CD14-positive monocyte (primary cell): ENCODE measurements at regions not wholly inside any gene's neighbourhood (a gene's known extent, or its start where the extent isn't known, plus 50 kb on each side); places are given as distances from the start of the nearest gene placed in this dataset.

Experiments used
- DNase-seq, 3 donors: peaks; one replicate each; pipeline ENCODE4 v3.0.0-alpha.2; 2011 to 2022
- H2AFZ ChIP-seq: 2 replicates; pipeline ENCODE4 v1.6.0; 2012; ENCODE audit warnings: mild to moderate bottlenecking, low read depth, low read length, inconsistent platforms; ENCODE audit not compliant: insufficient read depth, poor library complexity, severe bottlenecking
- H3K27ac ChIP-seq, 2 donors: 1 replicate in 1 of 2; 2 replicates in 1 of 2; pipeline ENCODE4 v1.5.1; 2012 to 2013; ENCODE audit warnings: low read length in 2 of 2, control low read depth in 1 of 2, inconsistent platforms in 1 of 2, low read depth in 1 of 2, mild to moderate bottlenecking in 1 of 2
- H3K27me3 ChIP-seq, 2 donors: one replicate each; pipeline versions ENCODE4 v1.6.0 to v1.6.1; 2011 to 2013; ENCODE audit warnings: low read length in 2 of 2; ENCODE audit not compliant: control insufficient read depth in 2 of 2, insufficient read depth in 2 of 2
- H3K36me3 ChIP-seq, 2 donors: replicated peaks in 1 of 2; 1 replicate in 1 of 2; 2 replicates in 1 of 2; pipeline versions ENCODE4 v1.5.1 to v1.6.1; 2012 to 2013; ENCODE audit warnings: low read length in 2 of 2, control low read depth in 1 of 2, inconsistent platforms in 1 of 2, mild to moderate bottlenecking in 1 of 2; ENCODE audit not compliant: insufficient read depth in 2 of 2, control insufficient read depth in 1 of 2
- H3K4me1 ChIP-seq, 2 donors: 1 replicate in 1 of 2; 2 replicates in 1 of 2; pipeline versions ENCODE4 v1.5.1 to v1.6.1; 2012 to 2013; ENCODE audit warnings: low read length in 2 of 2, control low read depth in 1 of 2, inconsistent platforms in 1 of 2, mild to moderate bottlenecking in 1 of 2, moderate library complexity in 1 of 2; ENCODE audit not compliant: insufficient read depth in 2 of 2, control insufficient read depth in 1 of 2
- H3K4me2 ChIP-seq: replicated peaks from 2 replicates; pipeline ENCODE3; 2012; ENCODE audit warnings: low read length, moderate library complexity, mild to moderate bottlenecking; ENCODE audit not compliant: poor library complexity, severe bottlenecking; ENCODE audit errors: extremely low read depth
- H3K4me3 ChIP-seq, 3 experiments: fragments of 200-600 bp in 1 of 3; sonication (generic) in 1 of 3; replicated peaks in 1 of 3; 1 replicate in 2 of 3; 2 replicates in 1 of 3; pipeline ENCODE4 v1.5.1; 2011 to 2013; ENCODE audit warnings: low read length in 3 of 3, mild to moderate bottlenecking in 3 of 3, control low read depth in 2 of 3, low read depth in 2 of 3, inconsistent platforms in 1 of 3, moderate library complexity in 1 of 3
- H3K79me2 ChIP-seq: 2 replicates; pipeline ENCODE4 v1.6.0; 2012; ENCODE audit warnings: mild to moderate bottlenecking, control low read depth, inconsistent platforms, low read length, moderate library complexity; ENCODE audit not compliant: insufficient read depth
- H3K9ac ChIP-seq: 2 replicates; pipeline ENCODE4 v1.6.0; 2017; ENCODE audit warnings: low read length, mild to moderate bottlenecking; ENCODE audit not compliant: insufficient read depth, poor library complexity, severe bottlenecking
- H3K9me3 ChIP-seq, 2 donors: replicated peaks in 1 of 2; 1 replicate in 1 of 2; 2 replicates in 1 of 2; pipeline versions ENCODE4 v1.5.1 to v1.6.1; 2012 to 2013; ENCODE audit warnings: low read length in 2 of 2, control low read depth in 1 of 2; ENCODE audit not compliant: control insufficient read depth in 1 of 2, insufficient read depth in 1 of 2
- H4K20me1 ChIP-seq: 2 replicates; pipeline ENCODE4 v1.6.0; 2012; ENCODE audit warnings: mild to moderate bottlenecking, low read length, control low read depth, moderate library complexity; ENCODE audit not compliant: insufficient read depth
- H3K27ac Mint-ChIP-seq, 7 donors: one replicate each; pipeline ENCODE4 v1.8.0; 2020; ENCODE audit warnings: mild to moderate bottlenecking in 7 of 7, mixed read lengths in 7 of 7, moderate library complexity in 6 of 7, inconsistent platforms in 2 of 7
- H3K27me3 Mint-ChIP-seq, 3 donors: one replicate each; pipeline ENCODE4 v1.8.0; 2021 to 2022; ENCODE audit warnings: low read depth in 3 of 3, mild to moderate bottlenecking in 3 of 3, mixed read lengths in 3 of 3, moderate library complexity in 3 of 3, inconsistent platforms in 1 of 3
- H3K36me3 Mint-ChIP-seq, 2 donors: one replicate each; pipeline ENCODE4 v1.8.0; 2020; ENCODE audit warnings: mixed read lengths in 2 of 2, inconsistent platforms in 1 of 2, mild to moderate bottlenecking in 1 of 2
- H3K4me1 Mint-ChIP-seq: one replicate; pipeline ENCODE4 v1.8.0; 2020; ENCODE audit warnings: mild to moderate bottlenecking, mixed read lengths
- H3K4me3 Mint-ChIP-seq, 2 donors: one replicate each; pipeline ENCODE4 v1.8.0; 2020; ENCODE audit warnings: mild to moderate bottlenecking in 2 of 2, mixed read lengths in 2 of 2, moderate library complexity in 1 of 2
- H3K9me3 Mint-ChIP-seq, 7 donors: one replicate each; pipeline ENCODE4 v1.8.0; 2020 to 2022; ENCODE audit warnings: mixed read lengths in 7 of 7, mild to moderate bottlenecking in 6 of 7, moderate library complexity in 6 of 7, inconsistent platforms in 2 of 7
- WGBS: methylation state at CpG from one replicate; pipeline ENCODE4 v1.1.5; 2013; ENCODE audit warnings: missing lambda C conversion rate; ENCODE audit not compliant: insufficient coverage; 5-methylcytosine and 5-hydroxymethylcytosine counted together
- intact Hi-C, 2 donors: fragments of 100-400 bp; cut with micrococcal nuclease; formaldehyde crosslinking; loops; one replicate each; pipeline versions ENCODE4 v1.15.0 to v1.15.1; 2023
- TF ChIP-seq, protein P1 (sequence below): fragments of 200-600 bp; IDR thresholded peaks from one replicate; pipeline ENCODE4 v1.8.0; 2022; ENCODE audit warnings: antibody characterized with exemption, mild to moderate bottlenecking

- Mint-ChIP-seq H3K9me3 (peaks cover 0 to 3% (median 0%) of the 10 kb centered on the region in 7 donors), H3K4me3 (no peak overlapping the region), H3K4me1 (no peaks in the 10 kb centered on the region), H3K27me3 (peaks cover 0 to 4% (median 1%) of the 10 kb centered on the region in 3 donors), H3K27ac (no peak overlapping the region), H3K36me3 (no peaks in the 10 kb centered on the region)
- Histone ChIP-seq H3K36me3 (no peaks in the 10 kb centered on the region), H4K20me1 (no peaks in the 10 kb centered on the region), H3K27me3 (no peaks in the 10 kb centered on the region), H3K9me3 (no peaks in the 10 kb centered on the region), H3K9ac (no peak overlapping the region), H3K4me3 (no peak overlapping the region), H3K4me2 (no peak overlapping the region), H3K79me2 (no peaks in the 10 kb centered on the region), H2AFZ (no peak overlapping the region), H3K4me1 (no peaks in the 10 kb centered on the region), H3K27ac (no peak overlapping the region)
- TF ChIP-seq, protein P1, sequence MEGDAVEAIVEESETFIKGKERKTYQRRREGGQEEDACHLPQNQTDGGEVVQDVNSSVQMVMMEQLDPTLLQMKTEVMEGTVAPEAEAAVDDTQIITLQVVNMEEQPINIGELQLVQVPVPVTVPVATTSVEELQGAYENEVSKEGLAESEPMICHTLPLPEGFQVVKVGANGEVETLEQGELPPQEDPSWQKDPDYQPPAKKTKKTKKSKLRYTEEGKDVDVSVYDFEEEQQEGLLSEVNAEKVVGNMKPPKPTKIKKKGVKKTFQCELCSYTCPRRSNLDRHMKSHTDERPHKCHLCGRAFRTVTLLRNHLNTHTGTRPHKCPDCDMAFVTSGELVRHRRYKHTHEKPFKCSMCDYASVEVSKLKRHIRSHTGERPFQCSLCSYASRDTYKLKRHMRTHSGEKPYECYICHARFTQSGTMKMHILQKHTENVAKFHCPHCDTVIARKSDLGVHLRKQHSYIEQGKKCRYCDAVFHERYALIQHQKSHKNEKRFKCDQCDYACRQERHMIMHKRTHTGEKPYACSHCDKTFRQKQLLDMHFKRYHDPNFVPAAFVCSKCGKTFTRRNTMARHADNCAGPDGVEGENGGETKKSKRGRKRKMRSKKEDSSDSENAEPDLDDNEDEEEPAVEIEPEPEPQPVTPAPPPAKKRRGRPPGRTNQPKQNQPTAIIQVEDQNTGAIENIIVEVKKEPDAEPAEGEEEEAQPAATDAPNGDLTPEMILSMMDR = no peak
- no peak for DNase-seq
- intact Hi-C loops = no loop called here
- 100% methylated on average over 1 of the region's 3 CpGs for WGBS
These were observed 134.8 kb upstream of the SERPINE2 start for GRCh38 chr2:224173933-224174332.

DNA sequence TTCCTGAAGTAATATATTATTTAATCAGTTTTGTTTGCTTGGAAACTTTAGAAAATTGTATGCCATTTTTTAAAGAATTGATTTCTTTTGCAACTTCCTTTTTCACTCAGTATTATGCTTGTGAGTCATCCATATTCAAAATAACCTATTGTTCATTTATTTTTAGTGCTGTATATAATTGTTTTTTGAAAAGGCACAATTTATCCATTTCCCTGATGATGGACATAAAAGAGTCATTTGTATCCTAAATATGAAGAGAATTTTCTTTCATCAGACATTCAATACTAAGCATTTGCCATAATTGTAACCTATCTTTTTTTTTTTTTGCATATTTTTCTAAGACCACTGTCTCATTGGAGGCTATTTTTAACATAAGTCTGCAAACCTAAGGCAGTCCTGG is 134.1 kb upstream of the SERPINE2 start:
- no peaks in the 10 kb centered on the region for H4K20me1 ChIP-seq
- no peak for DNase-seq

More for the DNA sequence above, 134.1 kb upstream of the SERPINE2 start:
- Histone ChIP-seq H2AFZ (no peak overlapping the region), H3K36me3 (no peaks in the 10 kb centered on the region), H3K27ac (no peak overlapping the region), H3K9ac (no peak overlapping the region), H3K4me3 (no peak overlapping the region), H3K27me3 (no peaks in the 10 kb centered on the region), H3K9me3 (no peaks in the 10 kb centered on the region), H3K79me2 (no peaks in the 10 kb centered on the region), H3K4me2 (no peak overlapping the region), H3K4me1 (no peaks in the 10 kb centered on the region)
- intact Hi-C loops = no loop called here
- Mint-ChIP-seq H3K4me3 (no peak overlapping the region), H3K27ac (no peak overlapping the region), H3K9me3 (peaks cover 0 to 2% (median 0%) of the 10 kb centered on the region in 7 donors), H3K27me3 (peaks cover 0 to 4% (median 1%) of the 10 kb centered on the region in 3 donors), H3K36me3 (no peaks in the 10 kb centered on the region), H3K4me1 (no peaks in the 10 kb centered on the region)
- TF ChIP-seq, protein P1 = no peak
